Esophagus mucosa (tissue), 1 donor: ENCODE measurements at regions not wholly inside any gene's neighbourhood (a gene's known extent, or its start where the extent isn't known, plus 50 kb on each side); places are given as distances from the start of the nearest gene placed in this dataset.

Source experiments
- ATAC-seq: fragments of 200-7000 bp; cut with Tn5 transposase; one replicate; pipeline ENCODE4 v1.9.1; 2020
- donor health status: DM: yes; HTN: yes; CAD: no.

GRCh38 chr16:62596584-62596983 is 560.3 kb upstream of the CDH8 start:
- no peak for ATAC-seq

GRCh38 chr16:62596125-62596524 is 559.9 kb upstream of the CDH8 start:
- no peak for ATAC-seq

GRCh38 chr16:62586128-62586862 is 550.1 kb upstream of the CDH8 start:
- no peak for ATAC-seq

GRCh38 chr16:62585041-62585545 is 548.9 kb upstream of the CDH8 start:
- no peak for ATAC-seq

GRCh38 chr16:62583414-62583813 is 547.2 kb upstream of the CDH8 start:
- ATAC-seq, result no peak

- no peak for ATAC-seq
These were observed 537.2 kb upstream of the CDH8 start for GRCh38 chr16:62573466-62573865.

- ATAC-seq, result no peak
These were observed 532.7 kb upstream of the CDH8 start for GRCh38 chr16:62568926-62569325.

- no peak for ATAC-seq
These were observed 529.5 kb upstream of the CDH8 start for GRCh38 chr16:62565706-62566105.

- no peak for ATAC-seq
These were observed 528.1 kb upstream of the CDH8 start for GRCh38 chr16:62564291-62564690.

GRCh38 chr16:62562121-62562520 is 525.9 kb upstream of the CDH8 start:
- no peak for ATAC-seq

GRCh38 chr16:62549875-62550274 is 513.6 kb upstream of the CDH8 start:
- ATAC-seq, result no peak

- no peak for ATAC-seq
These were observed 511.9 kb upstream of the CDH8 start for GRCh38 chr16:62548095-62548494.

- no peak for ATAC-seq
These were observed 510.5 kb upstream of the CDH8 start for GRCh38 chr16:62546701-62547100.

GRCh38 chr16:62545039-62545438 is 508.8 kb upstream of the CDH8 start:
- ATAC-seq, result no peak

GRCh38 chr16:62543516-62543915 is 507.3 kb upstream of the CDH8 start:
- no peak for ATAC-seq

GRCh38 chr16:62539657-62540056 is 503.4 kb upstream of the CDH8 start:
- ATAC-seq, result no peak

GRCh38 chr16:62530426-62530825 is 494.2 kb upstream of the CDH8 start:
- no peak for ATAC-seq

GRCh38 chr16:62516001-62516400 is 479.8 kb upstream of the CDH8 start:
- ATAC-seq, result no peak

- no peak for ATAC-seq
These were observed 466.8 kb upstream of the CDH8 start for GRCh38 chr16:62503073-62503472.

GRCh38 chr16:62478903-62479458 is 442.7 kb upstream of the CDH8 start:
- ATAC-seq, result no peak

GRCh38 chr16:62477796-62478195 is 441.6 kb upstream of the CDH8 start:
- no peak for ATAC-seq

GRCh38 chr16:62475573-62475972 is 439.3 kb upstream of the CDH8 start:
- no peak for ATAC-seq

- no peak for ATAC-seq
These were observed 426.7 kb upstream of the CDH8 start for GRCh38 chr16:62462971-62463370.

- no peak for ATAC-seq
These were observed 414.1 kb upstream of the CDH8 start for GRCh38 chr16:62450291-62450690.

- ATAC-seq, result peak; percentile 15
These were observed 409.7 kb upstream of the CDH8 start for GRCh38 chr16:62445909-62446308.
